Spleen (tissue), 11 donors: ENCODE measurements at regions not wholly inside any gene's neighbourhood (a gene's known extent, or its start where the extent isn't known, plus 50 kb on each side); places are given as distances from the start of the nearest gene placed in this dataset.

Experiments used
- DNase-seq: peaks from one replicate; pipeline ENCODE4 v3.0.0-alpha.2; 2020
- H3K27ac ChIP-seq, 8 donors: fragments of 200-600 bp; sonication (generic) in 7 of 8; 1 replicate in 4 of 8; 2 replicates in 4 of 8; pipeline versions ENCODE4 v1.5.0 to v1.8.0; 2016 to 2021; ENCODE audit warnings: inconsistent platforms in 4 of 8, mild to moderate bottlenecking in 4 of 8, moderate library complexity in 1 of 8
- H3K27me3 ChIP-seq, 7 donors: fragments of 200-600 bp; sonication (generic) in 6 of 7; replicated peaks in 1 of 7; 1 replicate in 4 of 7; 2 replicates in 3 of 7; pipeline versions ENCODE4 v1.5.0 to v1.8.0; 2016 to 2021; ENCODE audit warnings: inconsistent platforms in 3 of 7, mild to moderate bottlenecking in 1 of 7
- H3K36me3 ChIP-seq, 6 donors: fragments of 200-600 bp; sonication (generic) in 5 of 6; 1 replicate in 4 of 6; 2 replicates in 2 of 6; pipeline versions ENCODE4 v1.5.0 to v1.8.0; 2016 to 2021; ENCODE audit warnings: inconsistent platforms in 2 of 6
- H3K4me1 ChIP-seq, 6 donors: fragments of 200-600 bp; sonication (generic) in 5 of 6; 1 replicate in 3 of 6; 2 replicates in 3 of 6; pipeline versions ENCODE4 v1.5.0 to v1.8.0; 2016 to 2021; ENCODE audit warnings: inconsistent platforms in 3 of 6
- H3K4me3 ChIP-seq, 8 donors: fragments of 200-600 bp; sonication (generic) in 7 of 8; 1 replicate in 4 of 8; 2 replicates in 4 of 8; pipeline versions ENCODE4 v1.5.0 to v1.8.0; 2016 to 2021; ENCODE audit warnings: inconsistent platforms in 4 of 8, mild to moderate bottlenecking in 4 of 8, moderate library complexity in 2 of 8
- H3K9me3 ChIP-seq, 8 donors: fragments of 200-600 bp; sonication (generic) in 7 of 8; 1 replicate in 4 of 8; 2 replicates in 4 of 8; pipeline versions ENCODE4 v1.5.0 to v1.8.0; 2016 to 2021; ENCODE audit warnings: inconsistent platforms in 4 of 8
- CTCF ChIP-seq, 11 experiments: fragments of 200-600 bp in 7 of 11; fragments of 450-650 bp in 4 of 11; sonication (generic) in 4 of 11; IDR thresholded peaks in 8 of 11; conservative IDR thresholded peaks in 3 of 11; 1 replicate in 7 of 11; 2 replicates in 4 of 11; pipeline versions ENCODE4 v1.4.0 to v1.8.0; 2016 to 2021; ENCODE audit warnings: antibody characterized with exemption in 11 of 11, inconsistent platforms in 4 of 11, mild to moderate bottlenecking in 1 of 11
- POLR2A ChIP-seq, 3 donors: fragments of 450-650 bp; IDR thresholded peaks; one replicate each; pipeline ENCODE4 v1.5.1; 2017; ENCODE audit warnings: antibody characterized with exemption in 3 of 3, mild to moderate bottlenecking in 1 of 3
- POLR2AphosphoS5 ChIP-seq, 3 donors: sonication (generic); formaldehyde crosslinking; IDR thresholded peaks; one replicate each; pipeline ENCODE4 v1.5.1; 2017; ENCODE audit warnings: antibody characterized with exemption in 3 of 3
- WGBS, 5 donors: extraction: QIAGEN DNeasy Blood & Tissue Kit in 3 of 5; methylation state at CpG; one replicate each; pipeline versions ENCODE4 v1.1.5 to v1.1.7; 2013 to 2018; 5-methylcytosine and 5-hydroxymethylcytosine counted together
- intact Hi-C: fragments of 100-400 bp; cut with DNase I; formaldehyde crosslinking; loops from one replicate; pipeline ENCODE4 v1.15.0; 2023; ENCODE audit warnings: low total_unique reads
- donor health status: healthy with polysubstance abuse.
- donor health status: DM: no; HTN: no; CAD: no; lungs with moderate emphysema.
- donor health status: DM: no; HTN: no; CAD: no.
- donor health status: Bipolar disorder and iron deficiency.
- donor health status: healthy.
- donor health status: DM: no; HTN: no; CAD: no.
- donor health status: DM: yes; HTN: yes; CAD: no.

- Histone ChIP-seq H3K4me1 (no peaks in the 10 kb centered on the region), H3K27ac (no peak overlapping the region), H3K4me3 (no peak overlapping the region), H3K36me3 (no peaks in the 10 kb centered on the region), H3K9me3 (peaks cover 0 to 3% (median 0%) of the 10 kb centered on the region in 8 donors), H3K27me3 (no peaks in the 10 kb centered on the region)
- intact Hi-C loops, result no loop called here
- 73 to 86% (median 80%) methylated on average over 3 of the region's 3 CpGs for WGBS, 5 donors
- TF ChIP-seq POLR2A (IDR thresholded peaks at IDR 0.05) (no peak), POLR2AphosphoS5 (IDR thresholded peaks at IDR 0.05) (no peak), CTCF (IDR thresholded peaks at IDR 0.05 in 8 of 11, conservative IDR thresholded peaks at IDR 0.05 in 3 of 11) (no peak)
- DNase-seq, result no peak
Observed at GRCh38 chr9:13580131-13580530, 300.6 kb upstream of the MPDZ start.

- Histone ChIP-seq H3K9me3 (peaks cover 0 to 3% (median 0%) of the 10 kb centered on the region in 8 donors), H3K27me3 (no peaks in the 10 kb centered on the region), H3K4me1 (no peaks in the 10 kb centered on the region), H3K27ac (peak overlapping the region in 5 of 8 donors; percentile 5 to 75 (median 14)), H3K4me3 (no peak overlapping the region), H3K36me3 (no peaks in the 10 kb centered on the region)
- no peak for DNase-seq
- intact Hi-C loops, result no loop called here
- TF ChIP-seq POLR2AphosphoS5 (IDR thresholded peaks at IDR 0.05) (no peak), CTCF (IDR thresholded peaks at IDR 0.05 in 8 of 11, conservative IDR thresholded peaks at IDR 0.05 in 3 of 11) (no peak), POLR2A (IDR thresholded peaks at IDR 0.05) (no peak)
Observed at GRCh38 chr9:13576101-13576500, 296.6 kb upstream of the MPDZ start.

- Histone ChIP-seq H3K4me1 (no peaks in the 10 kb centered on the region), H3K27me3 (no peaks in the 10 kb centered on the region), H3K27ac (peak overlapping the region in 7 of 8 donors; percentile 28 to 75 (median 51)), H3K4me3 (no peak overlapping the region), H3K36me3 (no peaks in the 10 kb centered on the region), H3K9me3 (peaks cover 0 to 3% (median 0%) of the 10 kb centered on the region in 8 donors)
- DNase-seq, result no peak
- TF ChIP-seq POLR2AphosphoS5 (IDR thresholded peaks at IDR 0.05) (peak in 1 of 3 donors; percentile 57), CTCF (IDR thresholded peaks at IDR 0.05 in 8 of 11, conservative IDR thresholded peaks at IDR 0.05 in 3 of 11) (no peak)
- 69 to 82% (median 78%) methylated on average over 1 of the region's 1 CpG for WGBS, 5 donors
- intact Hi-C loops, result no loop called here
Observed at GRCh38 chr9:13575558-13575957, 296.1 kb upstream of the MPDZ start.

GRCh38 chr9:13570068-13570974 is 290.8 kb upstream of the MPDZ start:
- TF ChIP-seq POLR2A (IDR thresholded peaks at IDR 0.05) (no peak), CTCF (IDR thresholded peaks at IDR 0.05 in 8 of 11, conservative IDR thresholded peaks at IDR 0.05 in 3 of 11) (no peak), POLR2AphosphoS5 (IDR thresholded peaks at IDR 0.05) (no peak)
- intact Hi-C loops, result no loop called here
- DNase-seq, result no peak
- Histone ChIP-seq H3K27me3 (no peaks in the 10 kb centered on the region), H3K36me3 (no peaks in the 10 kb centered on the region), H3K4me3 (no peak overlapping the region), H3K9me3 (no peaks in the 10 kb centered on the region), H3K4me1 (peaks cover 0 to 9% (median 0%) of the 10 kb centered on the region in 6 donors), H3K27ac (peak overlapping the region in 1 of 8 donors; percentile 14)
- 65 to 84% (median 74%) methylated on average over 5 of the region's 5 CpGs for WGBS, 5 donors
